ENCODE measurements at regions not wholly inside any gene's neighbourhood (a gene's known extent, or its start where the extent isn't known, plus 50 kb on each side); places are given as distances from the start of the nearest gene placed in this dataset.

DNA sequence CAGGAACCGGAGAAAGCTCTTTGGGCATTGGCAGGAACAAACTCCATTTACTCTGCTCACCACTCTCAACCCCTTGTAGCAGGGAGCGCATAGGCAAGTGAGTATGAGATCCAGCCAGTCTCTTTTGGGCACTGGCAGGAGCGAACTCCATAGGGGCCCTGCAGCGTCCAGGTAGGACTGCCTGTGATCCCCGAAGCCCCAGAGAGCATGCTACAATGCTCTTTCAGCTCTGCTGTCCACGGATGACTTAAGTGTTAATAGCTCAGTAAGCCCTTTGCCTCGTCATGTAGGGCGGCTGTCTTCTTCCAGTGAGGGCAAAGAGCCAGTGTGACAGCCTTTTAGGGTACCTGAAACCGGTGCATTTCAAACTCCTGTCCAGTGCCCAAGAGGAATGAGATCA lies 1525.6 kb upstream of the RAG2 start:
- TF ChIP-seq, protein P1, sequence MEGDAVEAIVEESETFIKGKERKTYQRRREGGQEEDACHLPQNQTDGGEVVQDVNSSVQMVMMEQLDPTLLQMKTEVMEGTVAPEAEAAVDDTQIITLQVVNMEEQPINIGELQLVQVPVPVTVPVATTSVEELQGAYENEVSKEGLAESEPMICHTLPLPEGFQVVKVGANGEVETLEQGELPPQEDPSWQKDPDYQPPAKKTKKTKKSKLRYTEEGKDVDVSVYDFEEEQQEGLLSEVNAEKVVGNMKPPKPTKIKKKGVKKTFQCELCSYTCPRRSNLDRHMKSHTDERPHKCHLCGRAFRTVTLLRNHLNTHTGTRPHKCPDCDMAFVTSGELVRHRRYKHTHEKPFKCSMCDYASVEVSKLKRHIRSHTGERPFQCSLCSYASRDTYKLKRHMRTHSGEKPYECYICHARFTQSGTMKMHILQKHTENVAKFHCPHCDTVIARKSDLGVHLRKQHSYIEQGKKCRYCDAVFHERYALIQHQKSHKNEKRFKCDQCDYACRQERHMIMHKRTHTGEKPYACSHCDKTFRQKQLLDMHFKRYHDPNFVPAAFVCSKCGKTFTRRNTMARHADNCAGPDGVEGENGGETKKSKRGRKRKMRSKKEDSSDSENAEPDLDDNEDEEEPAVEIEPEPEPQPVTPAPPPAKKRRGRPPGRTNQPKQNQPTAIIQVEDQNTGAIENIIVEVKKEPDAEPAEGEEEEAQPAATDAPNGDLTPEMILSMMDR (IDR thresholded peaks at IDR 0.05): no peak
- TF ChIP-seq, protein P2, sequence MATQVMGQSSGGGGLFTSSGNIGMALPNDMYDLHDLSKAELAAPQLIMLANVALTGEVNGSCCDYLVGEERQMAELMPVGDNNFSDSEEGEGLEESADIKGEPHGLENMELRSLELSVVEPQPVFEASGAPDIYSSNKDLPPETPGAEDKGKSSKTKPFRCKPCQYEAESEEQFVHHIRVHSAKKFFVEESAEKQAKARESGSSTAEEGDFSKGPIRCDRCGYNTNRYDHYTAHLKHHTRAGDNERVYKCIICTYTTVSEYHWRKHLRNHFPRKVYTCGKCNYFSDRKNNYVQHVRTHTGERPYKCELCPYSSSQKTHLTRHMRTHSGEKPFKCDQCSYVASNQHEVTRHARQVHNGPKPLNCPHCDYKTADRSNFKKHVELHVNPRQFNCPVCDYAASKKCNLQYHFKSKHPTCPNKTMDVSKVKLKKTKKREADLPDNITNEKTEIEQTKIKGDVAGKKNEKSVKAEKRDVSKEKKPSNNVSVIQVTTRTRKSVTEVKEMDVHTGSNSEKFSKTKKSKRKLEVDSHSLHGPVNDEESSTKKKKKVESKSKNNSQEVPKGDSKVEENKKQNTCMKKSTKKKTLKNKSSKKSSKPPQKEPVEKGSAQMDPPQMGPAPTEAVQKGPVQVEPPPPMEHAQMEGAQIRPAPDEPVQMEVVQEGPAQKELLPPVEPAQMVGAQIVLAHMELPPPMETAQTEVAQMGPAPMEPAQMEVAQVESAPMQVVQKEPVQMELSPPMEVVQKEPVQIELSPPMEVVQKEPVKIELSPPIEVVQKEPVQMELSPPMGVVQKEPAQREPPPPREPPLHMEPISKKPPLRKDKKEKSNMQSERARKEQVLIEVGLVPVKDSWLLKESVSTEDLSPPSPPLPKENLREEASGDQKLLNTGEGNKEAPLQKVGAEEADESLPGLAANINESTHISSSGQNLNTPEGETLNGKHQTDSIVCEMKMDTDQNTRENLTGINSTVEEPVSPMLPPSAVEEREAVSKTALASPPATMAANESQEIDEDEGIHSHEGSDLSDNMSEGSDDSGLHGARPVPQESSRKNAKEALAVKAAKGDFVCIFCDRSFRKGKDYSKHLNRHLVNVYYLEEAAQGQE (IDR thresholded peaks at IDR 0.05; ENCODE audit: insufficient read depth in 1 of 2, low read depth in 2 of 2, low read length in 1 of 2): no peak
- no peak for TF ChIP-seq SIN3A (IDR thresholded peaks at IDR 0.05; ENCODE audit: borderline replicate concordance, insufficient read depth, low read depth, low read length)

Measured in Panc1 (cell line).